HCT116 (cell line): ENCODE measurements at regions not wholly inside any gene's neighbourhood (a gene's known extent, or its start where the extent isn't known, plus 50 kb on each side); places are given as distances from the start of the nearest gene placed in this dataset.

Source experiments
- ATAC-seq: fragments of 200-7000 bp; cut with Tn5 transposase; 2 replicates; pipeline ENCODE4 v1.9.1; 2020; ENCODE audit warnings: mild to moderate bottlenecking, moderate library complexity
- BruUV-seq: library from RNA; stranded (reverse); fragments of 400-500 nt; replicated peaks from 2 replicates; lab custom pipeline; 2021; lab: Mats Ljungman, UMichigan
- CTCF ChIA-PET: fragments of 300-600 bp; sonication (Branson Sonifier 250); formaldehyde crosslinking; loops from one replicate; lab custom pipeline; 2021; ENCODE audit warnings: antibody characterized with exemption; lab: Charles Lee
- POLR2A ChIA-PET: fragments of 300-600, 350-600 bp; sonication (Branson Sonifier 250); formaldehyde crosslinking; loops from one replicate; lab custom pipeline; 2021; ENCODE audit warnings: antibody characterized with exemption; lab: Charles Lee
- RAD21 ChIA-PET, 2 experiments: fragments of 300-600 bp; sonication (Branson Sonifier 250); formaldehyde crosslinking; loops; one replicate each; lab custom pipeline; 2023; ENCODE audit warnings: low total read pairs in 2 of 2; ENCODE audit not compliant: uncharacterized antibody in 2 of 2, unreplicated experiment in 2 of 2, low non-redundant PET in 1 of 2; lab: Charles Lee
- DNase-seq: peaks from one replicate; pipeline ENCODE4 v3.0.0-alpha.2; 2010; ENCODE audit warnings: low read depth, low spot score
- H2AFZ ChIP-seq: fragments of 200-600 bp; shearing (Covaris generic), sonication (generic); 2 replicates; pipeline ENCODE4 v1.6.1; 2017; ENCODE audit warnings: low read depth, mixed run types, mixed read lengths, antibody characterized with exemption, low read length; ENCODE audit not compliant: poor library complexity, severe bottlenecking
- H3K27ac ChIP-seq: 2 replicates; pipeline ENCODE4 v1.5.1; 2012; ENCODE audit warnings: low read depth, low read length
- H3K27me3 ChIP-seq: fragments of 200-600 bp; sonication (generic); 2 replicates; pipeline ENCODE4 v1.6.1; 2016; ENCODE audit warnings: mixed run types, low read length, mixed read lengths; ENCODE audit not compliant: insufficient read depth
- H3K36me3 ChIP-seq, 2 experiments: fragments of 200-500 bp in 1 of 2; fragments of 200-600 bp in 1 of 2; sonication (Bioruptor generic) in 1 of 2; sonication (generic) in 1 of 2; 2 replicates each; pipeline versions ENCODE4 v1.5.1 to v1.6.1; 2014 to 2016; ENCODE audit warnings: low read length in 2 of 2, inconsistent platforms in 1 of 2, mixed read lengths in 1 of 2, mixed run types in 1 of 2; ENCODE audit not compliant: insufficient read depth in 2 of 2, control insufficient read depth in 1 of 2
- H3K4me1 ChIP-seq, 2 experiments: fragments of 200-600 bp in 1 of 2; sonication (generic) in 1 of 2; 2 replicates each; pipeline versions ENCODE4 v1.5.1 to v1.6.1; 2012 to 2017; ENCODE audit warnings: low read length in 2 of 2, inconsistent platforms in 1 of 2, mild to moderate bottlenecking in 1 of 2, mixed read lengths in 1 of 2, mixed run types in 1 of 2, moderate library complexity in 1 of 2; ENCODE audit not compliant: insufficient read depth in 2 of 2, control insufficient read depth in 1 of 2
- H3K4me2 ChIP-seq: fragments of 200-600 bp; sonication (generic); 2 replicates; pipeline ENCODE4 v1.6.1; 2017; ENCODE audit warnings: mixed run types, low read length, mixed read lengths
- H3K4me3 ChIP-seq, 2 experiments: fragments of 200-600 bp in 1 of 2; sonication (generic) in 1 of 2; replicated peaks in 1 of 2; 2 replicates each; pipeline ENCODE4 v1.5.1; 2011 to 2016; ENCODE audit warnings: low read length in 2 of 2, control low read depth in 1 of 2, low read depth in 1 of 2, mild to moderate bottlenecking in 1 of 2, mixed read lengths in 1 of 2, mixed run types in 1 of 2
- H3K79me2 ChIP-seq: fragments of 200-600 bp; sonication (generic); 2 replicates; pipeline ENCODE4 v1.6.1; 2017; ENCODE audit warnings: mild to moderate bottlenecking, mixed run types, low read length, moderate library complexity, mixed read lengths; ENCODE audit not compliant: insufficient read depth
- H3K9ac ChIP-seq: fragments of 200-600 bp; sonication (generic); 2 replicates; pipeline ENCODE4 v1.6.1; 2016; ENCODE audit warnings: low read length, mixed read lengths
- H3K9me2 ChIP-seq: fragments of 200-600 bp; sonication (generic), shearing (Covaris generic); 2 replicates; pipeline ENCODE4 v1.6.1; 2017; ENCODE audit warnings: mixed run types, mild to moderate bottlenecking, moderate library complexity; ENCODE audit not compliant: insufficient read depth
- H3K9me3 ChIP-seq, 2 experiments: fragments of 200-500 bp in 1 of 2; fragments of 200-600 bp in 1 of 2; sonication (Bioruptor generic) in 1 of 2; sonication (generic) in 1 of 2; 2 replicates each; pipeline ENCODE4 v1.6.1; 2014 to 2017; ENCODE audit warnings: low read length in 2 of 2, mixed read lengths in 2 of 2, inconsistent platforms in 1 of 2, low read depth in 1 of 2, mild to moderate bottlenecking in 1 of 2, mixed run types in 1 of 2, moderate library complexity in 1 of 2; ENCODE audit not compliant: control insufficient read depth in 1 of 2, insufficient read depth in 1 of 2
- H4K20me1 ChIP-seq: fragments of 200-600 bp; sonication (generic), shearing (Covaris generic); 2 replicates; pipeline ENCODE4 v1.6.1; 2017; ENCODE audit warnings: mixed run types, mild to moderate bottlenecking, moderate library complexity; ENCODE audit not compliant: insufficient read depth
- CBX3 ChIP-seq: IDR thresholded peaks from 2 replicates; pipeline ENCODE4 v1.6.1; 2012; ENCODE audit warnings: low read depth
- ELF1 ChIP-seq: IDR thresholded peaks from 2 replicates; pipeline ENCODE4 v1.6.1; 2012; ENCODE audit warnings: low read depth, borderline replicate concordance
- EZH2 ChIP-seq: fragments of 200-600 bp; sonication (generic); IDR thresholded peaks from 2 replicates; pipeline ENCODE4 v1.6.1; 2017; ENCODE audit warnings: antibody characterized with exemption, mixed run types
- EZH2phosphoT487 ChIP-seq: fragments of 200-600 bp; IDR thresholded peaks from 2 replicates; pipeline ENCODE4 v1.6.1; 2018; ENCODE audit warnings: antibody characterized with exemption, borderline replicate concordance
- FOSL1 ChIP-seq: IDR thresholded peaks from 2 replicates; pipeline ENCODE4 v1.6.1; 2012; ENCODE audit warnings: low read depth
- JUND ChIP-seq: IDR thresholded peaks from 2 replicates; pipeline ENCODE4 v1.6.1; 2012
- POLR2AphosphoS5 ChIP-seq: IDR thresholded peaks from 2 replicates; pipeline ENCODE4 v1.6.1; 2011; ENCODE audit warnings: mild to moderate bottlenecking, low read depth, low read length, moderate library complexity
- TCF7L2 ChIP-seq: IDR thresholded peaks from 2 replicates; pipeline ENCODE4 v1.7.0; 2011; ENCODE audit warnings: borderline replicate concordance, inconsistent platforms; ENCODE audit not compliant: insufficient read depth, insufficient read length; ENCODE audit errors: extremely low read depth
- ZFX ChIP-seq: fragments of 450-650 bp; IDR thresholded peaks from 2 replicates; pipeline ENCODE4 v1.6.1; 2017
- ZNF274 ChIP-seq: fragments of 200-500 bp; sonication (Bioruptor generic); IDR thresholded peaks from 2 replicates; pipeline ENCODE4 v1.6.1; 2014; ENCODE audit warnings: mild to moderate bottlenecking, low read depth, low read length, inconsistent platforms
- intact Hi-C: fragments of 100-400 bp; cut with micrococcal nuclease; formaldehyde crosslinking; loops from 2 replicates; pipeline ENCODE4 v1.10.0; 2022
- TF ChIP-seq, protein P1 (sequence below): IDR thresholded peaks from 2 replicates; pipeline ENCODE4 v1.6.1; 2011; ENCODE audit warnings: mild to moderate bottlenecking, low read length, moderate library complexity; ENCODE audit not compliant: insufficient replicate concordance; ENCODE audit errors: extremely low read depth
- TF ChIP-seq, protein P2 (sequence below), 3 experiments: fragments of 200-600 bp in 1 of 3; sonication (generic) in 1 of 3; IDR thresholded peaks in 2 of 3; conservative IDR thresholded peaks in 1 of 3; 2 replicates each; pipeline ENCODE4 v1.5.1; 2012 to 2017; ENCODE audit warnings: low read depth in 2 of 3, low read length in 2 of 3, antibody characterized with exemption in 1 of 3, borderline replicate concordance in 1 of 3, control low read depth in 1 of 3, mild to moderate bottlenecking in 1 of 3, mixed read lengths in 1 of 3, mixed run types in 1 of 3, moderate library complexity in 1 of 3; ENCODE audit not compliant: insufficient read depth in 1 of 3
- TF ChIP-seq, protein P3 (sequence below): IDR thresholded peaks from 2 replicates; pipeline ENCODE4 v1.6.1; 2012
- TF ChIP-seq, protein P4 (sequence below): IDR thresholded peaks from 2 replicates; pipeline ENCODE4 v1.6.1; 2012

DNA sequence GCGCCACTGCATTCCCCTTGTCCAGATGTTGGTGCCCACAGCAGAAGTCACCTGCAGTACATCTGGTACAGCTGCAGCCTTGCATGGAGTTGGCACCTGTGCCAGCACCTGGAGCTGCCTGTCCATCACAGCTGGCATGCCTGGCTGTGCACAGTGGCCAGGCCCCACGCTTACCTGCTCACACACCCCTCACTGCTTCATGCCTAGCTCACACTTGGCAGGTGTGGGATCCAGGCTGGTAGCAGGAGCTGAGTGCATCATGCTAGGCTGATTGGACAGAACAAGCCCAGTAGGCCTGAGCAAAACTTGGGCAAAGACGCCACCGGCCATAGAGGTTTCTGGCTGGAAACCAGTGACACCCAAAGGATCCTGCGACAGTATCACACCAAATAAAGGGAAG, 402.8 kb downstream of the FOXG1 start:
- POLR2A ChIA-PET, result no interaction called here
- H3K9me2 ChIP-seq, result no peaks in the 10 kb centered on the region
- H3K4me1 ChIP-seq, result no peaks in the 10 kb centered on the region
- no peak overlapping the region for H3K9ac ChIP-seq
- intact Hi-C loops, result no loop called here
- H3K27me3 ChIP-seq, result no peaks in the 10 kb centered on the region
- no peak for TF ChIP-seq POLR2AphosphoS5
- ATAC-seq, result no peak
- no peak for DNase-seq
- H3K36me3 ChIP-seq, result no peaks in the 10 kb centered on the region
- no peak overlapping the region for H3K27ac ChIP-seq
- no peak overlapping the region for H2AFZ ChIP-seq
- H4K20me1 ChIP-seq, result no peaks in the 10 kb centered on the region
- CTCF ChIA-PET, result no interaction called here
- RAD21 ChIA-PET, result no interaction called here
- no peak overlapping the region for H3K4me2 ChIP-seq
- no peak overlapping the region for H3K4me3 ChIP-seq
- H3K79me2 ChIP-seq, result no peaks in the 10 kb centered on the region
- BruUV-seq, result no TSS peak
- H3K9me3 ChIP-seq, result peaks cover 0 to 21% of the 10 kb centered on the region in 2 experiments; a peak in 2 of 4 replicates

DNA sequence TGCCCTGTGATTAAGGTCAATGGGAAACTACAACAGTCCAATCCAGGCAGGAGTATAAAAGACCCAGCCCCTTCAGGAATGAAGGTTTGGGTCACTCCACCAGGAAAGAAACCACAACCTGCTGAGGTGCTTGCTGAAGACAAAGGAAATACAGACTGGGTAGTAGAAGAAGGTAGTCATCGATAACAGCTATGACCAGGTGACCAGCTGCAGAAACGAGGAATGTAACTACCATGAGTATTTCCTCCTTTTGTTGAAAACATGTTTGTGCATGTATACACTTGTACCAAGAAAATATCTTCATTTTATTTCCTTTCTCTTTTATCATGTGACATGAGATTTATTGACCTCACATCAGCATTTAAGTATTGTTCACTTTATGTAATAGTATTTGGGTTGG, 409.1 kb downstream of the FOXG1 start:
- Histone ChIP-seq H3K27ac (no peak overlapping the region), H3K4me3 (no peak overlapping the region), H3K79me2 (no peaks in the 10 kb centered on the region), H2AFZ (no peak overlapping the region), H3K9me3 (peaks cover 0 to 15% of the 10 kb centered on the region in 2 experiments; a peak in 2 of 4 replicates), H4K20me1 (no peaks in the 10 kb centered on the region), H3K4me2 (no peak overlapping the region), H3K4me1 (no peaks in the 10 kb centered on the region), H3K9ac (no peak overlapping the region), H3K27me3 (no peaks in the 10 kb centered on the region), H3K36me3 (no peaks in the 10 kb centered on the region), H3K9me2 (no peaks in the 10 kb centered on the region)
- BruUV-seq, result no TSS peak
- ChIA-PET RAD21 (no interaction called here), POLR2A (no interaction called here), CTCF (no interaction called here)
- TF ChIP-seq ZNF274 (no peak), TCF7L2 (no peak), FOSL1 (no peak), EZH2 (no peak), CBX3 (no peak), EZH2phosphoT487 (no peak), POLR2AphosphoS5 (no peak), ZFX (no peak), ELF1 (no peak), JUND (no peak)
- TF ChIP-seq, protein P1, sequence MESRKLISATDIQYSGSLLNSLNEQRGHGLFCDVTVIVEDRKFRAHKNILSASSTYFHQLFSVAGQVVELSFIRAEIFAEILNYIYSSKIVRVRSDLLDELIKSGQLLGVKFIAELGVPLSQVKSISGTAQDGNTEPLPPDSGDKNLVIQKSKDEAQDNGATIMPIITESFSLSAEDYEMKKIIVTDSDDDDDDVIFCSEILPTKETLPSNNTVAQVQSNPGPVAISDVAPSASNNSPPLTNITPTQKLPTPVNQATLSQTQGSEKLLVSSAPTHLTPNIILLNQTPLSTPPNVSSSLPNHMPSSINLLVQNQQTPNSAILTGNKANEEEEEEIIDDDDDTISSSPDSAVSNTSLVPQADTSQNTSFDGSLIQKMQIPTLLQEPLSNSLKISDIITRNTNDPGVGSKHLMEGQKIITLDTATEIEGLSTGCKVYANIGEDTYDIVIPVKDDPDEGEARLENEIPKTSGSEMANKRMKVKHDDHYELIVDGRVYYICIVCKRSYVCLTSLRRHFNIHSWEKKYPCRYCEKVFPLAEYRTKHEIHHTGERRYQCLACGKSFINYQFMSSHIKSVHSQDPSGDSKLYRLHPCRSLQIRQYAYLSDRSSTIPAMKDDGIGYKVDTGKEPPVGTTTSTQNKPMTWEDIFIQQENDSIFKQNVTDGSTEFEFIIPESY, result no peak
- TF ChIP-seq, protein P2, sequence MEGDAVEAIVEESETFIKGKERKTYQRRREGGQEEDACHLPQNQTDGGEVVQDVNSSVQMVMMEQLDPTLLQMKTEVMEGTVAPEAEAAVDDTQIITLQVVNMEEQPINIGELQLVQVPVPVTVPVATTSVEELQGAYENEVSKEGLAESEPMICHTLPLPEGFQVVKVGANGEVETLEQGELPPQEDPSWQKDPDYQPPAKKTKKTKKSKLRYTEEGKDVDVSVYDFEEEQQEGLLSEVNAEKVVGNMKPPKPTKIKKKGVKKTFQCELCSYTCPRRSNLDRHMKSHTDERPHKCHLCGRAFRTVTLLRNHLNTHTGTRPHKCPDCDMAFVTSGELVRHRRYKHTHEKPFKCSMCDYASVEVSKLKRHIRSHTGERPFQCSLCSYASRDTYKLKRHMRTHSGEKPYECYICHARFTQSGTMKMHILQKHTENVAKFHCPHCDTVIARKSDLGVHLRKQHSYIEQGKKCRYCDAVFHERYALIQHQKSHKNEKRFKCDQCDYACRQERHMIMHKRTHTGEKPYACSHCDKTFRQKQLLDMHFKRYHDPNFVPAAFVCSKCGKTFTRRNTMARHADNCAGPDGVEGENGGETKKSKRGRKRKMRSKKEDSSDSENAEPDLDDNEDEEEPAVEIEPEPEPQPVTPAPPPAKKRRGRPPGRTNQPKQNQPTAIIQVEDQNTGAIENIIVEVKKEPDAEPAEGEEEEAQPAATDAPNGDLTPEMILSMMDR (IDR thresholded peaks at IDR 0.05 in 2 of 3, conservative IDR thresholded peaks at IDR 0.05 in 1 of 3; ENCODE audit: borderline replicate concordance in 1 of 3, insufficient read depth in 1 of 3, low read depth in 2 of 3, low read length in 2 of 3), result no peak
- TF ChIP-seq, protein P3, sequence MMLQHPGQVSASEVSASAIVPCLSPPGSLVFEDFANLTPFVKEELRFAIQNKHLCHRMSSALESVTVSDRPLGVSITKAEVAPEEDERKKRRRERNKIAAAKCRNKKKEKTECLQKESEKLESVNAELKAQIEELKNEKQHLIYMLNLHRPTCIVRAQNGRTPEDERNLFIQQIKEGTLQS, result no peak
- TF ChIP-seq, protein P4, sequence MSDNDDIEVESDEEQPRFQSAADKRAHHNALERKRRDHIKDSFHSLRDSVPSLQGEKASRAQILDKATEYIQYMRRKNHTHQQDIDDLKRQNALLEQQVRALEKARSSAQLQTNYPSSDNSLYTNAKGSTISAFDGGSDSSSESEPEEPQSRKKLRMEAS, result no peak
- DNase-seq (no peak), ATAC-seq (no peak)
- intact Hi-C loops, result no loop called here
